Activated CD4-positive, alpha-beta T cell treated with anti-CD3 and anti-CD28 coated beads, Interleukin-2, amount 10 ng/mL, durations not matched to agents 24 days and 14 days (primary cell): ENCODE measurements at regions not wholly inside any gene's neighbourhood (a gene's known extent, or its start where the extent isn't known, plus 50 kb on each side); places are given as distances from the start of the nearest gene placed in this dataset.
"Not testable (repeated sequence)": the region's sequence is repeated elsewhere in the genome, so short reads cannot be mapped to it uniquely, and the experiment has no call there.

Experiments used
- DNase-seq: peaks from one replicate; pipeline ENCODE4 v3.0.0; 2022
- H3K27ac Mint-ChIP-seq: one replicate; pipeline ENCODE4 v1.8.0; 2022; ENCODE audit warnings: mild to moderate bottlenecking, mixed read lengths
- H3K27me3 Mint-ChIP-seq: one replicate; pipeline ENCODE4 v1.8.0; 2022; ENCODE audit warnings: mixed read lengths
- H3K36me3 Mint-ChIP-seq: one replicate; pipeline ENCODE4 v1.8.0; 2022; ENCODE audit warnings: low read depth, mild to moderate bottlenecking, mixed read lengths
- H3K4me1 Mint-ChIP-seq: one replicate; pipeline ENCODE4 v1.8.0; 2021; ENCODE audit warnings: mixed read lengths
- H3K4me3 Mint-ChIP-seq: one replicate; pipeline ENCODE4 v1.8.0; 2022; ENCODE audit warnings: mild to moderate bottlenecking, moderate library complexity, mixed read lengths
- H3K9me3 Mint-ChIP-seq: one replicate; pipeline ENCODE4 v1.8.0; 2021; ENCODE audit warnings: mixed read lengths
- intact Hi-C: fragments of 100-400 bp; cut with micrococcal nuclease; formaldehyde crosslinking; loops from one replicate; pipeline ENCODE4 v1.15.1; 2023

GRCh38 chr12:47383942-47384341, 304.2 kb upstream of the AMIGO2 start:
- H3K4me3 Mint-ChIP-seq, result no peak overlapping the region
- H3K27ac Mint-ChIP-seq, result peak overlapping the region; percentile 63
- DNase-seq, result no peak
- peaks cover 16% of the 10 kb centered on the region for H3K9me3 Mint-ChIP-seq
- intact Hi-C loops, result no loop called here
- peaks cover 26% of the 10 kb centered on the region for H3K36me3 Mint-ChIP-seq
- H3K27me3 Mint-ChIP-seq, result no peaks in the 10 kb centered on the region
- peaks cover 62% of the 10 kb centered on the region for H3K4me1 Mint-ChIP-seq

GRCh38 chr12:47382305-47382704, 302.5 kb upstream of the AMIGO2 start:
- no peak overlapping the region for H3K27ac Mint-ChIP-seq
- peaks cover 17% of the 10 kb centered on the region for H3K36me3 Mint-ChIP-seq
- intact Hi-C loops, result no loop called here
- no peaks in the 10 kb centered on the region for H3K27me3 Mint-ChIP-seq
- H3K4me1 Mint-ChIP-seq, result peaks cover 59% of the 10 kb centered on the region
- no peak overlapping the region for H3K4me3 Mint-ChIP-seq
- no peak for DNase-seq
- H3K9me3 Mint-ChIP-seq, result peaks cover 18% of the 10 kb centered on the region

- peaks cover 26% of the 10 kb centered on the region for H3K9me3 Mint-ChIP-seq
- no peaks in the 10 kb centered on the region for H3K27me3 Mint-ChIP-seq
- H3K4me1 Mint-ChIP-seq, result peaks cover 41% of the 10 kb centered on the region
- peak overlapping the region; percentile 36 for H3K4me3 Mint-ChIP-seq
- DNase-seq, result peak; percentile 55
- peak overlapping the region; percentile 88 for H3K27ac Mint-ChIP-seq
- H3K36me3 Mint-ChIP-seq, result peaks cover 19% of the 10 kb centered on the region
- intact Hi-C loops, result loop anchor here (2.0 kb wide), 2 partner anchors 14 to 18 kb away; no protein-coding TSS in a partner anchor
Measured at GRCh38 chr12:47378907-47379306, 299.1 kb upstream of the AMIGO2 start.

GRCh38 chr12:47378222-47378582, 298.4 kb upstream of the AMIGO2 start:
- no peak overlapping the region for H3K4me3 Mint-ChIP-seq
- H3K4me1 Mint-ChIP-seq, result peaks cover 40% of the 10 kb centered on the region
- no peak for DNase-seq
- no peaks in the 10 kb centered on the region for H3K27me3 Mint-ChIP-seq
- intact Hi-C loops, result loop anchor here (2.0 kb wide), 2 partner anchors 13 to 19 kb away; no protein-coding TSS in a partner anchor
- peak overlapping the region; percentile 88 for H3K27ac Mint-ChIP-seq
- H3K9me3 Mint-ChIP-seq, result peaks cover 27% of the 10 kb centered on the region
- peaks cover 23% of the 10 kb centered on the region for H3K36me3 Mint-ChIP-seq

- H3K9me3 Mint-ChIP-seq, result peaks cover 27% of the 10 kb centered on the region
- intact Hi-C loops, result loop anchor here (2.0 kb wide), 2 partner anchors 13 to 19 kb away; no protein-coding TSS in a partner anchor
- no peak overlapping the region for H3K4me3 Mint-ChIP-seq
- H3K27me3 Mint-ChIP-seq, result no peaks in the 10 kb centered on the region
- H3K4me1 Mint-ChIP-seq, result peaks cover 35% of the 10 kb centered on the region
- peak overlapping the region; percentile 45 for H3K27ac Mint-ChIP-seq
- peaks cover 27% of the 10 kb centered on the region for H3K36me3 Mint-ChIP-seq
- peak; percentile 53 for DNase-seq
Measured at GRCh38 chr12:47377414-47378221, 297.9 kb upstream of the AMIGO2 start.

GRCh38 chr12:47376927-47377326, 297.2 kb upstream of the AMIGO2 start:
- Mint-ChIP-seq H3K36me3 (peaks cover 32% of the 10 kb centered on the region), H3K9me3 (peaks cover 27% of the 10 kb centered on the region), H3K4me3 (no peak overlapping the region), H3K27me3 (no peaks in the 10 kb centered on the region), H3K27ac (no peak overlapping the region), H3K4me1 (peaks cover 30% of the 10 kb centered on the region)
- no peak for DNase-seq
- intact Hi-C loops, result no loop called here

- Mint-ChIP-seq H3K4me3 (no peak overlapping the region), H3K27me3 (no peaks in the 10 kb centered on the region), H3K9me3 (peaks cover 15% of the 10 kb centered on the region), H3K27ac (no peak overlapping the region), H3K36me3 (peaks cover 33% of the 10 kb centered on the region), H3K4me1 (peaks cover 16% of the 10 kb centered on the region)
- intact Hi-C loops, result no loop called here
- no peak for DNase-seq
Measured at GRCh38 chr12:47373554-47374150, 293.9 kb upstream of the AMIGO2 start.

GRCh38 chr12:47370421-47370820, 290.7 kb upstream of the AMIGO2 start:
- H3K27me3 Mint-ChIP-seq, result no peaks in the 10 kb centered on the region
- DNase-seq, result no peak
- H3K9me3 Mint-ChIP-seq, result peaks cover 15% of the 10 kb centered on the region
- H3K4me3 Mint-ChIP-seq, result no peak overlapping the region
- intact Hi-C loops, result no loop called here
- no peak overlapping the region for H3K27ac Mint-ChIP-seq
- H3K36me3 Mint-ChIP-seq, result peaks cover 36% of the 10 kb centered on the region
- peaks cover 9% of the 10 kb centered on the region for H3K4me1 Mint-ChIP-seq

GRCh38 chr12:47369085-47369484, 289.3 kb upstream of the AMIGO2 start:
- intact Hi-C loops, result loop anchor here (10.0 kb wide), 2 partner anchors 336 to 1374 kb away; partner anchors contain the start of genes RPAP3 and SCAF11
- H3K27me3 Mint-ChIP-seq, result no peaks in the 10 kb centered on the region
- H3K36me3 Mint-ChIP-seq, result peaks cover 38% of the 10 kb centered on the region
- H3K4me3 Mint-ChIP-seq, result no peak overlapping the region
- H3K9me3 Mint-ChIP-seq, result peaks cover 8% of the 10 kb centered on the region
- DNase-seq, result no peak
- H3K27ac Mint-ChIP-seq, result no peak overlapping the region
- H3K4me1 Mint-ChIP-seq, result peaks cover 12% of the 10 kb centered on the region

- H3K27ac Mint-ChIP-seq, result no peak overlapping the region
- intact Hi-C loops, result loop anchor here (10.0 kb wide), 2 partner anchors 337 to 1373 kb away; partner anchors contain the start of genes RPAP3 and SCAF11
- peaks cover 30% of the 10 kb centered on the region for H3K36me3 Mint-ChIP-seq
- H3K4me3 Mint-ChIP-seq, result no peak overlapping the region
- DNase-seq, result peak; percentile 58
- peaks cover 9% of the 10 kb centered on the region for H3K4me1 Mint-ChIP-seq
- H3K9me3 Mint-ChIP-seq, result peaks cover 4% of the 10 kb centered on the region
- H3K27me3 Mint-ChIP-seq, result no peaks in the 10 kb centered on the region
Measured at GRCh38 chr12:47367912-47368537, 288.3 kb upstream of the AMIGO2 start.

- no peak overlapping the region for H3K4me3 Mint-ChIP-seq
- intact Hi-C loops, result loop anchor here (10.0 kb wide), 2 partner anchors 338 to 1372 kb away; partner anchors contain the start of genes RPAP3 and SCAF11
- no peak overlapping the region for H3K27ac Mint-ChIP-seq
- peaks cover 4% of the 10 kb centered on the region for H3K9me3 Mint-ChIP-seq
- peak; percentile 55 for DNase-seq
- H3K36me3 Mint-ChIP-seq, result peaks cover 25% of the 10 kb centered on the region
- no peaks in the 10 kb centered on the region for H3K27me3 Mint-ChIP-seq
- peaks cover 20% of the 10 kb centered on the region for H3K4me1 Mint-ChIP-seq
Measured at GRCh38 chr12:47366579-47366978, 286.8 kb upstream of the AMIGO2 start.

- Mint-ChIP-seq H3K27ac (no peak overlapping the region), H3K36me3 (peaks cover 25% of the 10 kb centered on the region), H3K4me3 (no peak overlapping the region), H3K9me3 (peaks cover 4% of the 10 kb centered on the region), H3K4me1 (peaks cover 24% of the 10 kb centered on the region), H3K27me3 (no peaks in the 10 kb centered on the region)
- intact Hi-C loops, result loop anchor here (10.0 kb wide), 2 partner anchors 339 to 1371 kb away; partner anchors contain the start of genes RPAP3 and SCAF11
- peak; percentile 57 for DNase-seq
Measured at GRCh38 chr12:47366157-47366556, 286.4 kb upstream of the AMIGO2 start.

- intact Hi-C loops, result loop anchor here (2.0 to 10.0 kb wide), 4 partner anchors 13 to 1371 kb away; partner anchors contain the start of genes RPAP3 and SCAF11
- H3K27me3 Mint-ChIP-seq, H3K4me3 Mint-ChIP-seq, H3K9me3 Mint-ChIP-seq, H3K27ac Mint-ChIP-seq: not testable (repeated sequence)
- peak; percentile 68 for DNase-seq
- Mint-ChIP-seq H3K36me3 (peaks cover 22% of the 10 kb centered on the region), H3K4me1 (peaks cover 28% of the 10 kb centered on the region)
Measured at GRCh38 chr12:47365443-47366076, 285.8 kb upstream of the AMIGO2 start.
